Stimulated activated CD4-positive, alpha-beta T cell treated with anti-CD3 and anti-CD28 coated beads, Interleukin-2, amount 100 ng/mL, for 24 hours (primary cell): ENCODE measurements at regions not wholly inside any gene's neighbourhood (a gene's known extent, or its start where the extent isn't known, plus 50 kb on each side); places are given as distances from the start of the nearest gene placed in this dataset.

ENCODE experiments used
- DNase-seq, 2 donors: peaks; one replicate each; pipeline ENCODE4 v3.0.0-alpha.2; 2020

DNA sequence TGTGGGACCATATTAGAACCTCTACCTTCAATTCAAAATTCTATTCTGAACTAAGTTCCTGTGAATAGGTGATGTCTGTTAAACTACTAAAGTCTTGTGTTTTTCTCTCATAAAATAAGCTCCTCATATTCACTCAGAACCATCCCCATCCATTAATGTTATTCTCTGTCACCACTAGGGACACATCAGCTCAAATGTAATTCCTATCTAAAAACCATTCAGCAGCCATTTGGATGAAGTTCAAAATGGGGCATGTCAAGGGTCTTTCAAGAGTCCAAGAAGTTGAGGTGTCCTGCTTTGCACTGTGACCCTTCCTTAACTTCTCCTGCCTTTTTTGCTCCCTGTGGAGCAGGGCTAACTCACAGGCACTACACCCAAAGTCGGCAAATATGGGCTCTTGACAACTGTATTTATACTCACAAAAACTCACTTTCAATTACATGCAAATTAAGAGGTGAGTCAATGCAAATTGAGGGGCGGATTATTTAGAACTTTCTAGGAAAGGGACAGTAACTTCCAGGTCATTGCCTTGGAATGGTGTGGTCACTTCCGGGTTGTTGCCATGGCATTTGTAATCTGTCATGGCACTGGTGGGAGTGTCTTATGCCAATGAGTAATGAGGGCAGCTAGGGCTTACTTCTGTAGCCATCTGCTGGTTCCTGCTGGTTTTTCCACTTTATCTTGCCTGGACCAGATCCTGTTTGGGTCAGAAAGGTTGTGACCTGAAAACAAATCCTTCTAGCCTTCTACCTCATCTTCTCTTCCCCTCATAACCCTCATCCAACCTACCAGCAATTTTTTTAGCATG is 128.2 kb upstream of the COX10 start:
- DNase-seq = no peak

DNA sequence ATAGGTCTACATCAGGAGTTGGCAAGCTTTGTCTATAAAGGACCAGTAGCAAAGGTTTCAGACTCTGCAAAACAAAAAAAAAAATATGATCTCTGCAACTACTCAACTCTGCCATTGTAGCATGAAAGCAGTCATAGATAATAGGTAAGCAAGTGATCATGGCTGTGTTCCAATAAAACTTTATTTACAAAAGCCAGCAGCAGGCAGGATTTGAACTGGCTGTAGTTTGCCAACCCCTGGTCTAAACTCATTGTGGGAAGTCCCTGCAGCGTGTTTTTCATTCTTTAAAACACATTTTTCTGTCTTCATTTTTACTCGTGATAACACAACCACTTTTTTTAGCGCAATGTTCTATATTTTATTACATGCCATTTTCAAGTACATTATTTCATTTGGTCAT is 127.5 kb upstream of the COX10 start:
- DNase-seq = no peak

DNA sequence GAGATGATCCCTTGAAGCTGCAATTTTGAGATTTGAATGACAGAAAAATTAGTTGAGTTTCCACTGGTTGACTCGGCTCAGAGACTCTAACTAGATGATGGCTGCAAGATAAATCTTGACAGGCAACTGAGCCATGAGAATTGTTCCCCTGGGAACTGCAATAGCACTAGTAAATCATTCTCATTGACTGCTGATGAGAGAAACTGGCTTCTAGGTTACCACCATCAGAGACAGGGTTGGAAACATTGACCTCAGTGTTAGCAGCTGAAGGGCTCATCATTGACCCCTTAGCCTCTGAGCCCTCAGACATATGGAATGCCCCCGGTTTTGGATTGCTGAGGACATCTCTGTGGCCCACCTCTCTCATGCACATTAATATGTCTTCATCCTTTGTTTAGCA is 125.4 kb upstream of the COX10 start:
- DNase-seq = no peak

DNA sequence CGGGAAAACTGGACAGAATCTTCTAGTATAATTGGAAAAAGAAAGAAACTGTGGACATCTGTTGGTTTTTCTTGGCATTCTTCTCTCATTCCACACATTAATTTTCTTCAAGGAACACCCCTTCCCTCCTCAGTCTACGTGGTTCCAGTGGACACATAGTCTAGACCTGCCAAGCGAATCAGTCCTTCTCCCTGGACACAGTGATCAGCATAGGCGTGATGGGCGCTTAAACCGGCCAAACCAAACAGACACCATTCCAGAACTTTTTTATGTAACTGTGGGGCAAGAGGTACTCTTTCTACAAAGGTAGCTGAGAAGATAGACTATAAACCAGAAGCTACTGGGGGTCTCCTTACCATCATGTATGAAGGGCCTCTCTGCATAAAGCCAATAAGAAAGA is 121.8 kb upstream of the COX10 start:
- DNase-seq = no peak

DNA sequence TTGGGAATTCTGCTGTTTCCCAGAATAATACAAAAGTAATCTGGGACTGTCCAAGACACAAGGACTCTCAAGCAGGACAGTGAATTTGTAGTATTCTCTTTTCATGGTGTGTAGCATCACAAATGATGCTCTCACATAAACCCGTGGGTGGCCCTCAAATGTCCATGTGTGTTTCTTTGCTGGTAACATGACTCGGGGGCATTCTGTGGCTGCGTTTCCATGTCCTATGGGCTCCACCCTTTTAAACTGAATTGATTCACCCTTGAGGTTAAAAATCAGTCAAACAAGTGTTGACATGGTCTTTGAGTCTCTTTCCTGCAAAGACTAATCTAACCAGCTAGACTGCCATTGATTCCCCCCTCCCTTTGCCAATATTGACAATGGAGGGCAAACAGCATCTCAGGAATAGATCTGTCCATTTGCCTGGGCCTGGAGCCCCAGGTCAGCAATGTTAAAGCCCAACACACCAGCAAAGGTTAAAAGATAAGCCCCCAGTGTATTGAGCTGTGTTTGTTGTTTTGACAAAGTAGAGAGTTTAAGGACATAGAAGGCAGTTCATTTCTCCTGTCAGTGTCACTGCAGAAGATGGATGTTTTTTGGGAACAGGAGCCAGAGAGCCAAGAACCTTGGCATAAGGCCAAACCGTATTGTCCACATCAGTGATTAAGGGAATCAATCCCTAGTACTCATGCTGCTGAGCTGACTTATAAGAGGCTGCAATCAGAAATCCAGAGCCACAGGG is 117.1 kb upstream of the COX10 start:
- DNase-seq = no peak

DNA sequence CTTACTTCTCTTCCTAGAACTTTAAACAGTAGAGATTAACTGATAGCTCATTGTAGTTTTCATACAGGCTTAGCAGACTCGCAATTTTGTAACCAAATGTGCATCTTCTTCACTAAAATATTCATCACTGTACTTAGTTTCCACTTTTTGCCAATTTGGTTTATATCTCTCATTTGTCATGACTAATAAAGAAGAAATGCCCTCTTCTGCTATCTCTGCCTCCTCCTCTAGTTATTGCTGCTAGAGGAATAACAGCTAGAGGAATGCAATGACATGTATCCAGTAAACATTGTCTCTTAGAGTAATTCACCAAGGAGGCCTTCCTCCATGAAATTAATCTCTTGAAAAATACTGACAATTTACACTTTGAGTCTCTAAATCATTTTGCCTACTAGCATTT is 115.5 kb upstream of the COX10 start:
- no peak for DNase-seq

DNA sequence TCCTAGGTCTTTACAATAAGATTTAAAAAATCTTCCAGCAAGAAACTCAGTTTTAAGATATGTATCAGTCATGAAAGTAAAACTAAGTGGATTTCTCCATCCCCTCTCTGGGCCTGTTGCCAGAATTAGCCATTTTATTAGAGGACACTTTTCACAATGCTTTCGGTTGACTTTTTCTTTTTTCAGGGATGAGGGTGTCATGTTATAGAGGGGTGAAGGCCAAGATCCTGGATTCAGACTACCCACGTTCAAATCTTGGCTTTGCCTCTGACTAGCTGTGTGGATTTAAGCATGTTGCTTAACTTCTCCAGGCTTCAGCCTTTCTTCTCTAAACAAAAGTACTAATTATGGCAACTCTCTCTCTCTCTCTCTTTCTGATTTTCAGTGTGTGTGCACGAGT is 111.7 kb upstream of the COX10 start:
- DNase-seq = no peak

DNA sequence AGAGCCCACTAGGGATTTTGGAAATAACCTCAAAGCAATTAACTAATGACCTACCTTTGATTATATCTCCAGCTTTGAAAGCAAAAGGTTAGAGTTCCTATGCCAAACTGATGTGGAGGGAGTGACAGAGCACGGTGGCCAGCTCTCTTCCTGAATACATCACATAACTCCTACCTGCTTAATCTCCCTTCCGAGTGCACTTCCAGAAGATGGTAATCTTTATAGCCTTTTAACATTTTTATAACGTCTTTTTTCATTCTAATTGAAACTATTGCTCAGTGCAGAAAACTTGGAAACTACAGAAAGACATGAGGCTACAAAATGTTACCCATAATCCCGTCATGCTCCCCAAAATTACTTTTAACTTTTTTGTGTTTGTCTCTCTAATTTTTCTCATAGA is 110.5 kb upstream of the COX10 start:
- DNase-seq = no peak

DNA sequence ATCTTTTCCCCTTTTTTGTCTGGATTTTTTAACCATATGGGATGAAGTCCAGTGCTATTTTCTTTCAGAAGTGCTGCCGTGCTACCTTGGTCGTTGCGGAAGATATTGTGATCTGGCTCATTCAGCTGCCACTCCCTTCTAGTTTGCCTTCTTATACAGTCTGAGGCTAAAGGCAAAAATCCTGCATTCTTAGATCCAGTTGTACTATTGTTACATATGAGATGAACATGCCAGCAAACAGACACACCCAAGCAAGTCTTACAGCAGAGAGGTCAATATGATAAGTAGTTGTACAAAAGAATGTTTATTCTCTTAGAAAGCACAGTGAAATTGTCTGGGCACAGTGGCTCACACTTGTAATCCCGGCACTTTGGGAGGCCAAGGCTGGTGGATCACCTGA is 108.0 kb upstream of the COX10 start:
- DNase-seq = no peak

DNA sequence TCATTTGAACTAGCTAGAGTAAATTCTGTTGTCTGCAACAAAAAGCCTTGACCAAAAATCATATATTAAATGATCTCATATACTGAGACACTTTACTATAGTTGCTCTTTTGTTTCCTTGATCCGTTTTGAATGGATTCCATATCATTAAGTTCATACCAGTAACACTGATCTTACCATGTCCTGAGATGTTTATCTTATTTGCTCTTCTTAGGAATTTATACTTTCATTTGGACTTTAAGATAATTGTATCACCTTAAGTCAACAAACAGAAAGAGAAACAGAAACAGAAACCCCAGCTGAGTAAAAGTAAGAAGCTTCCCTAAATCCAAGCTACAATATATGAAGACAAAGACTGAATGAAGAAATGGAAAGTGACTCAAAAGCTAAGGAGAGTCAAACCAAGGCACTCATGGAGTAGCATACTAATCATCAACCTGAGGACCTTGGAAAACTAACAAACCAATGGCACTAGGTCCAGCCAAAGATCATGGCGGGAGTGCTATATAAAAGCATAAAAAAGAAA is 106.5 kb upstream of the COX10 start:
- no peak for DNase-seq

DNA sequence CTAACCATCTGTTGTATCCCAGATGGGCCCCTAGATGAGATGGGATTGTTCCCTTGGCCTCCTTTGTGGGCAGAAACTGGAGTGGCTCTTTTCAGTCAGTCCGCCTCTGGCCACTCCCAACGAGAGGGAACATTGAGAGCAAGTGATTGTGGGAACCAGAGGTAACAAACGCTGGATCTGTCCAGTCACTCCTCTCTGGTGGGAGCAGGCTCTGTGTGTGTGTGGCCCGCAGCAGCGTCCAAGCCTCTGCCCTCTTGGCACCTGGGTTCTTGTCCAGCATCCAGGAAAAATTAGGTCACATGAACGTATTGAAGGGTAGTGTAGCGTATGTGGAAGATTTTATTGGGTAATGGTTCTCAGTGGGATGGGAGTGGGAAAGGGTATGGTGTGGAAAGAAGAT is 101.9 kb upstream of the COX10 start:
- DNase-seq = no peak

DNA sequence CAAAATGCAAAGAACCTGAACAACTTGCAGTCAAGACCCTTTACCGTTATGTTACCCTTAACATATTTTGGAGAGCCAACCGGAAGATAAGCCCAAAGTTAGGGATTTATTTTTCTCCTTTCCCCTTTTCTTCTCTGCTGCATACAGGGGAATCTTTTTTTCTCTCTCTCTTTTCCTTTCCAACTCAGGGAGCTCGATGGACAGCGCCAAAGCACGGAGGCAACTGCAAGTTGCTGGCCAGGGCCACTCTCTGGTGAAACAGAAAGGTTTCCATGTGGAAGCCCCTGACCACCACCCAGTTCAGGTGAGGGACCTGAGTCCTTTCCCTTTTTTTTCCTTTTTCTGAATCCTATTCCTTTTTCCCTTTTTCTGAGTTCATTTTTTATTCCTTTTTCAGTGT is 98.8 kb upstream of the COX10 start:
- no peak for DNase-seq

DNA sequence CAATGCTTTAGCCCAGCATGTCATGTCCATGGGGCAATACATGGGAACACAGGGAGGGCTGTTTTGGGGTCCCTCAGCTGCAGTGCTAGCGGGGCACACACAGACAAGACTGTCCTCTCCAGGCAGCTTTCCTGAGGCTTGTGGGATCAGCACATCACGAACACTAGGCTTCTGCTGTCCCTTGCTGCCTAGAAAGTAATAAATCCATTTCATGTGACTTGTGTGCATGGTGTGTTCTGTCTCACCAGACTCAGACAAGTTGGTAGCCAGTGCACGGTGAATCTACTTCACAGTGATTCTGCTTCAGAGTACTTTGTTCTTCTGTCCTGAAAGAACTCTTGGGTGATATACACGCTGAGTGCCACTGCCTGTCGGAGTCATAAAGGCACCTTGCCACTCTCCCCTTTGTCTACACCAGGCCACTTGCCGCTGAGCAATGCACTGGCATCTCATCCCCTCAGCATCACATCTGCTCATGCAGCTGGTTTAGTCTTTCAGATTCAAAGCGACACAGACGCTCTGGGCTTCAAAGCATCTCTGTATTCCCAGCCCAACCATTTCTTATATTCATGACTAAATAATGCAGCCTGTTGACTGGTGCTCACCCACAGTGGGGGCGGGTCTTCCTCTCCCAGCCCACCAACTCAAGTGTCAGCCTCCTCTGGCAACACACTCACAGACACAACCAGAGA is 95.2 kb upstream of the COX10 start:
- no peak for DNase-seq

DNA sequence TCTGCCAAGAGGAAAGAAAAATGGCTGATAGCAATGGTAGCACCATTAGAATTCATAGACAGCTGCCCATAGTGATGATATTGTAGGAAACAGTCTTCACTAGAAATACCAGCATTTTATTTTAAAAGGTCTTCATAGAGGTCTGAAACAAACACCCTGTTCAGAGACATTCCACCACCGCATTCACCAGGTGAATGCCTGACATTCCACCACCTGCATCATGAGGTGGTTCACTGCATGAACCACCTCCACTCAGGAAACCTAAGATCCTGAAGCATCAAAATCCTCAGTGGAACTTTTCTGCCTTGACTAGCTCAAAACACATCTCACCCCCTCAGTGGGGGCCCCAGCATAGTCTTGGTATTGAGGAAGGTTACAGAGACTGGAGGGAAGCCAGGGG is 91.5 kb upstream of the COX10 start:
- DNase-seq = no peak

DNA sequence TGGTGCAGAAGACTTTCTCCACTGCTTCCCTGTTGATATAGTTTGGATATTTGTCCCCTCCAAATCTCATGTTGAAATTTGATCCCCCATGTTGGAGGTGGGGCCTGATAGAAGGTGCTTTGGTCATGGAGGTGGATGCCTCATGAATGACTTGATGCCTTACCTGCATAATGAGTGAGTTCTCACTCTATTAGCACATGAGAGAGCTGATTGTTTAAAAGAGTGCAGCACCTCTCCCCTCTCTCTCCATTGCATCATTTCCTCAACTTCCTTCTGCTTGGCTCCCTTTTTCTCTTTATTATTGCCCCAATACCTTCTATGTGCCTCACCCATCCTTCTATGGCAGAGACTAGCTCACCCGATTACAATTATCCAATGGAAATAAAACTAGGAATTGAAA is 90.8 kb upstream of the COX10 start:
- DNase-seq = no peak

DNA sequence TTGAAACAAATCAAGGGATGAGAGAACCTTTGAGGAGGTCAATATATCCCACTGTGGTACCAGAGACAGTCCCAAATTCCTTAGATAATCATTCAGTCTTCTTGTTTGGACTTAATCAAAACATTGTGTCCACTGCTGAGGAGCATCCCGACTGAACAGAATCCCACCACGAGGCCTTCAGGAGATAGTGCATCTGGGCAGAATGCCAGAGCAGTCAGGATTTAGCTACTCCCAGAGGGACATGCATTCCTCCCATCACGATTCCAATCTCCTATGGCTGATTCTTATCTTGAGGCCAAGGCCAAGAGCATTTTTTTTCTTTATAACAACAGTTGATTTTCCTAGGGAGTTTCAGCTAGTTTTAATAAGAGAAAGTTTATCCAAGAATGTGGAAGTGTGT is 87.4 kb upstream of the COX10 start:
- DNase-seq = no peak

DNA sequence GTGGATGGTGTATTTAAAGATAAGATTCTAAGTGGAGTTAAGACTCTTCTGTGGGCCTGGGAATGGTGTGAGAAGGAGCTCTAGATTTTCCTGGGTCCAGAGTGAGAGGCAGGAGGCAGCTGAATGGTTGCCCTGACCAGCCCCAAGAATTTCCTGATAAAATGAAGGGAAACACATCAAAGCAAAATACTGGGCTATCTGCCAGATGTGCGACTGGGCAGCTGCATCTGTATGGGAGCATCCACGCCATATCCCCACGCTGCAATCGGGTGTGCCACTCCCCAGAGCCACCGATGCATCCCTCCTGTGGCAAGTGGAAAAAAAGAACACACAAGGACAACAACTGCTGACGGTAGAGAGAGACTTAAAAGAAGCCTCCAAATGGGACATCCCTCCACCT is 84.3 kb upstream of the COX10 start:
- no peak for DNase-seq

DNA sequence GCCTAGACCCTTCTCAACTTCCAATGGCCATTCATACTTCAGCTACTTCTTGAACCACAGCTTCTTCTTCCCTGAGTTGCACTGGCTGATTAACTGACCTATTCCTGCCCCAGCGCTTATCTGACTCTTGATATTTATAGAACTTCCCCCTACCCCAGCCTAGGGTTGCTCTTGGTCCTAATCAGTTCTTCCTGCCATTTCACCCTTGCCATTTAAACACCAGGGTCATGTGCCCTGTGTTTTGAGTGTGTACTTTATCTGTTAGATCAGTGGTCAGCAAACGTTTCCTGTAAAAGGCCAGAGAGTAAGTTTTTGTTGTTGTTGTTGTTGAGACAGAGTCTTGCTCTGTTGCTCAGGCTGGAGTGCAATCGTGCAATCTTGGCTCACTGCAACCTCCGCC is 82.4 kb upstream of the COX10 start:
- no peak for DNase-seq

DNA sequence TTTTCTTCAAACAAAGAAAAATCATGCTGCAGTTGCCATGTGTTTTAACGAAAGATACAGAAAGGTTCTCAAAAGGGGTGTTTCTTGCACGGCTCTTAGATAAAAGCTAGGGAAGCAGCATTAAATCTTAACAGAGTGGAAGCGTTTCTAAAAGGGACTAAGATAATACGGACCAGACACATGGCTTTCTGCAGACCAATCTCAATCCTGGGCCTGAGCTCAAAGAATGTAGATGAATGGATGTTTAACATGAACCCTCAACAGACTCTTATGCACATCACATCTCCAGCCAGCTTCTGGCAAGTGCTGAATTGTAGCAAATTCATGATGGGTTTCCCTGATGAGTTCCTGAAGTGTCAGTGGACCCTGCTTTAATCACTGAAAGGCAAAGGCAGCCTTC is 80.2 kb upstream of the COX10 start:
- no peak for DNase-seq

DNA sequence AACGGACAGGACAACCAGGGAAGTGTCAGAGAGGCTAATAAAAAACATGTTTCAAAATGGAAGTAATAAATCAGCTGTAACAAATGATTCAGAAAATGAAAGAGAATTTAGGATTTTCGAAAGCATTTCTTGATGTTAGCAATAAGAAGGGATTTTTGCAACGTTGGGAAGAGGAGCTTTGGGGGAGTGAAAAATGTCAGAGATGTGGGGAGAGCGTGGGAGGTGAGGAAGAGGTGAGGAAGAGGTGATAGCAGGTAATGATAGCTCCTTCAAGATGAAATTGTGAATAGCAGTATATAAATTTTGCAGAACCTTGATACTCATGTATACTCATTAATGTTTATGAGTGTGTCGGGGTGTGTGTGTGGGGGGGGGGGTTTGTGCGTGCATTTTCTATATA is 76.2 kb upstream of the COX10 start:
- no peak for DNase-seq

DNA sequence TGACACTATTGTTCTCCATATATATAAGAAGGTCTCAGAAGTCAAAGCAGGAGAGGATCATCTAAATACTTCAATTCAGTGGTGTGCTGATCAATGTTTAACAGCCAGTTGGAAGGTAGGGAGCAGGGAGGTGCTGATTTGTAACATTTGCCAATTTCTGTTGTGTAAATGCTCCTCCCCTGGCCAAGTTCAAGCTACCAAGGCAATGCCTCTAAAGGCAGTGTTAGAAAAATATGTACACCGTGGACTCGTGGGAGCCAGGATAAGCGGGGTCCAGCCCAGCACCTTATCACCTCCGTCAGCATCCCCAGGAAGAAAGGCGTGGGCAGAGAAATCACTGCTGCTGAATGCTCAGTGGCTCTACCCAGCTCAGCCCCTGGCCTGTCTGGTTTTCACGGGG is 75.3 kb upstream of the COX10 start:
- no peak for DNase-seq

DNA sequence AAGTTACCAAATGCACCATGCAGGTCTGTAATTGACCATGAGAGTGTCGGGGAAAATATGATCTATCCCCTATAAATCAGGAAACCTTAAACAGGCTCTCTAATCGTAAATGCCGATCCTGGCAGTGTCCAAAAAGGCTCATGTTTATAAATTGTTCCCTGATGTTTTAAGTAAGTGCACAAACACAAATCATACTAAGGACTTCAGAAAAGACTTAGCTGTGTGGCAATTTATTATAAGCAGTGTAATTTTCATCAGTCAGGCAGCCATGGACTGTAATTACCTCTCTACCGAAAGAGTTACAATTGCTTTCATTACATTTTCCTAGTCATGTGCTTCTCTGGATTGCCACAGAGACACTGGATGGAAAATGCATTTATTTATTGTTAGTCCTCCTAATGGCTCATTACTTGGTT is 73.4 kb upstream of the COX10 start:
- DNase-seq = no peak

DNA sequence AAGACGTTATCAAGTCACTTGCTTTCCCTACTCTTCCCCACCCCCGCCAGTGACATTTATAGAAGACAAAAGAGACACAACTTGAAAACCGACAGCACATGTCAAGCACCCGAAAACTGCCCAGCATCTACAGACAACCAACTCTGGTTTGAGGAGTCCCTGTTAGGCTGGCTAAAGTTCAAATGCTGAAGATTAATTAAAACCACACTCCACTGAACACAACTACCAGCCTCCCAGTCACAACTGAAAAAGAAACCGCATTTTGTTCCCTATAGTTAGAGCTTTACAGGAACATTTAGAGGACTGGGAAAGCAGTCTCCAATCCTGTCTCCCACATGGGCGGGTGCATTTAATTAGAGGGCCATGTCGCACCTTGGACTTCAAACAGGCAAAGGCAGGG is 73.0 kb upstream of the COX10 start:
- DNase-seq = no peak

DNA sequence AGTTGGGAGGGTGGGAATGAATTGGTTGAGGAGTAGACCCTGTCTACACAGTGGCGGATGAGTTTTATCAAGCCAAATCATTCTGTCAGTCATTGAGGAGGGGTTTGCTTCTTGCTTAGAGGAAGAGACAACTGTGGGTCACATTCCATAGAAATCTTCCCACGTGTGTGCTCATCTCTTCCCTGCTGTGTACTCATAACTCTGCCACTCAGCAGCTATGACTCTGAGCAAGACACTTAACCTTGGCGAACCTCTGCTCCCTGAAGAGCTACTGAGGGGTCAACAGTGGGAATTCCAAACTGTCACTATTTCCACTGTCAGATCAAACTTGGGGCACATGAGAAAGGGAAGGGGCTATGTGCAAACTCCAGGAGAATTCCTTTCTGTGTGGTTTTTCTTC is 72.6 kb upstream of the COX10 start:
- no peak for DNase-seq
